ENCODE measurements at regions not wholly inside any gene's neighbourhood (a gene's known extent, or its start where the extent isn't known, plus 50 kb on each side); places are given as distances from the start of the nearest gene placed in this dataset.

GRCh38 chrX:121457096-121457495 is 409.7 kb downstream of the GLUD2 start:
- no peaks in the 10 kb centered on the region for H3K4me1 ChIP-seq (ENCODE audit: control insufficient read depth in 1 of 2, low read depth in 2 of 2)
- TF ChIP-seq, protein P1, sequence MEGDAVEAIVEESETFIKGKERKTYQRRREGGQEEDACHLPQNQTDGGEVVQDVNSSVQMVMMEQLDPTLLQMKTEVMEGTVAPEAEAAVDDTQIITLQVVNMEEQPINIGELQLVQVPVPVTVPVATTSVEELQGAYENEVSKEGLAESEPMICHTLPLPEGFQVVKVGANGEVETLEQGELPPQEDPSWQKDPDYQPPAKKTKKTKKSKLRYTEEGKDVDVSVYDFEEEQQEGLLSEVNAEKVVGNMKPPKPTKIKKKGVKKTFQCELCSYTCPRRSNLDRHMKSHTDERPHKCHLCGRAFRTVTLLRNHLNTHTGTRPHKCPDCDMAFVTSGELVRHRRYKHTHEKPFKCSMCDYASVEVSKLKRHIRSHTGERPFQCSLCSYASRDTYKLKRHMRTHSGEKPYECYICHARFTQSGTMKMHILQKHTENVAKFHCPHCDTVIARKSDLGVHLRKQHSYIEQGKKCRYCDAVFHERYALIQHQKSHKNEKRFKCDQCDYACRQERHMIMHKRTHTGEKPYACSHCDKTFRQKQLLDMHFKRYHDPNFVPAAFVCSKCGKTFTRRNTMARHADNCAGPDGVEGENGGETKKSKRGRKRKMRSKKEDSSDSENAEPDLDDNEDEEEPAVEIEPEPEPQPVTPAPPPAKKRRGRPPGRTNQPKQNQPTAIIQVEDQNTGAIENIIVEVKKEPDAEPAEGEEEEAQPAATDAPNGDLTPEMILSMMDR (IDR thresholded peaks at IDR 0.05), result no peak

GRCh38 chrX:121479406-121479805 is 432.0 kb downstream of the GLUD2 start:
- Histone ChIP-seq H3K9me3 (no peaks in the 10 kb centered on the region), H3K4me1 (ENCODE audit: control insufficient read depth in 1 of 2, low read depth in 2 of 2) (no peaks in the 10 kb centered on the region), H3K27me3 (replicated peaks; ENCODE audit: insufficient read depth) (no peaks in the 10 kb centered on the region), H3K4me3 (no peak overlapping the region), H3K27ac (no peak overlapping the region), H3K36me3 (no peaks in the 10 kb centered on the region)
- DNase-seq (ENCODE audit: low spot score) (no peak), ATAC-seq (ENCODE audit: insufficient number of reproducible peaks, low FRiP score, low read depth) (no peak)
- TF ChIP-seq, protein P1 (IDR thresholded peaks at IDR 0.05), result no peak

More at GRCh38 chrX:121457096-121457495, 409.7 kb downstream of the GLUD2 start:
- Histone ChIP-seq H3K27me3 (replicated peaks; ENCODE audit: insufficient read depth) (no peaks in the 10 kb centered on the region), H3K9me3 (no peaks in the 10 kb centered on the region), H3K36me3 (no peaks in the 10 kb centered on the region), H3K27ac (no peak overlapping the region), H3K4me3 (no peak overlapping the region)
- ATAC-seq (ENCODE audit: insufficient number of reproducible peaks, low FRiP score, low read depth) (no peak), DNase-seq (ENCODE audit: low spot score) (no peak)

DNA sequence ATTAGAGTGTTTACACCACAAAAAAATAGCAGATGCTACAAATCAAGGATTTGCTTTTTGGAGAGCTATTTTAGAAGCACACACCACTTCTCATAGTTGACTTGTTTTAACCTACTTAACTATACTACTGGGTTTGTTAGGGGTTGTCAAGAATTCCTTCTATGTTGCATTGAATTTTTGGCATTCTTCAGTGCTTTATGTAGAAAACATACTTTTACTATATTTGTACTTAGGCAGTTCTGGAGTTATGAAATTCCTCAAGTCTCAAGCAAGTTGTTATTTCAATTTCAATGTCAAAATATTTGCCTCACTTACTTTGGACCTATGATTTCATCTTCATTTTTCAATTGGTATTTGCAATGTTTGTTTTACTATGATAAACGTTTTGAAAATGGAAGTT is 449.6 kb downstream of the GLUD2 start:
- Histone ChIP-seq H3K36me3 (no peaks in the 10 kb centered on the region), H3K9me3 (no peaks in the 10 kb centered on the region), H3K4me3 (no peak overlapping the region), H3K27ac (no peak overlapping the region), H3K4me1 (ENCODE audit: control insufficient read depth in 1 of 2, low read depth in 2 of 2) (no peaks in the 10 kb centered on the region), H3K27me3 (replicated peaks; ENCODE audit: insufficient read depth) (no peaks in the 10 kb centered on the region)
- DNase-seq (ENCODE audit: low spot score) (no peak), ATAC-seq (ENCODE audit: insufficient number of reproducible peaks, low FRiP score, low read depth) (no peak)
- TF ChIP-seq, protein P1 (IDR thresholded peaks at IDR 0.05), result no peak

GRCh38 chrX:121504153-121504552 is 456.7 kb downstream of the GLUD2 start:
- DNase-seq (ENCODE audit: low spot score) (no peak), ATAC-seq (ENCODE audit: insufficient number of reproducible peaks, low FRiP score, low read depth) (no peak)
- Histone ChIP-seq H3K4me1 (ENCODE audit: control insufficient read depth in 1 of 2, low read depth in 2 of 2) (no peaks in the 10 kb centered on the region), H3K9me3 (no peaks in the 10 kb centered on the region), H3K36me3 (no peaks in the 10 kb centered on the region), H3K27ac (no peak overlapping the region), H3K27me3 (replicated peaks; ENCODE audit: insufficient read depth) (no peaks in the 10 kb centered on the region), H3K4me3 (no peak overlapping the region)
- TF ChIP-seq, protein P1 (IDR thresholded peaks at IDR 0.05), result no peak

DNA sequence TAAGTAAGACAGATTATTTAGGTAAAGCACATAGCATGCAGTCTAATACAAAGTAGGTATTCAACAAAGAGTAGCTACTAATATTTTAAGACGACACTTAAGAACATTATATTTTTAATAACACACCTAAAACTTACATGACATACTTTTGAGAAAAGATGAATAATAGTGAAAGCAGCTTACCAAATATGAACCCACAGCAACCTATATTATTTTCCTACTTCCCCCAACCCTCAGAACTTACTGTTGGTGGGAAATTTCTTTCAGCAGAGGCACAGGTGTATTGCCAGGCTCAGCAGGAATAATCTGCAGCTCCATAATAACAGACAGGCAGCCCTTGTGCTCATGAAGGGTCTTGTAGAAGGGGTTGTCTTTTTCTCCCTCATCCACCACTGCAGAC is 498.9 kb downstream of the GLUD2 start:
- no peak for DNase-seq (ENCODE audit: low spot score)
- H3K9me3 ChIP-seq, result no peaks in the 10 kb centered on the region
- no peaks in the 10 kb centered on the region for H3K36me3 ChIP-seq
- ATAC-seq (ENCODE audit: insufficient number of reproducible peaks, low FRiP score, low read depth), result no peak
- H3K27me3 ChIP-seq (replicated peaks; ENCODE audit: insufficient read depth), result no peaks in the 10 kb centered on the region
- H3K27ac ChIP-seq, result no peak overlapping the region
- TF ChIP-seq, protein P1 (IDR thresholded peaks at IDR 0.05), result no peak
- no peaks in the 10 kb centered on the region for H3K4me1 ChIP-seq (ENCODE audit: control insufficient read depth in 1 of 2, low read depth in 2 of 2)
- no peak overlapping the region for H3K4me3 ChIP-seq
